Muscle of arm (tissue), 1 donor: ENCODE measurements at regions not wholly inside any gene's neighbourhood (a gene's known extent, or its start where the extent isn't known, plus 50 kb on each side); places are given as distances from the start of the nearest gene placed in this dataset.
"Not testable (repeated sequence)": the region's sequence is repeated elsewhere in the genome, so short reads cannot be mapped to it uniquely, and the experiment has no call there.

Experiments
- DNase-seq: peaks from one replicate; pipeline ENCODE4 v3.0.0-alpha.2; 2013

DNA sequence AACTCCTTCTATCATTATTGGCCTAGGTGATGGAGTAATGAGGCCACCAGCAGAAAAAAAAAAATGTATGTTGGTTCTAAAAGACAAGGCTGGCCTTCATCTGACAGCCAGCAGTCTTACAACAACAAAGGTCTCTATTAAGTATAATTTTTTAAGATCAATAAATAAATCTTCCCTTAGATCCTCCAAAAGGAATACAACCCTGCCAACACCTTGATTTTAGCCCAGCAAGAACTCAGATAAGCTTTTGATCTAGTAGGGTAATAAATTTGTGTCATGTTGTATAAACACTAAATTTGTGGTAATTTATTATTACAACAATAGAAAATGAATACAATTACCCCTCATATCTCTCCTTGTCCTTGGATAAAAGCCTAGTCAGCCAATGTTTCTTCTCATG lies 633.2 kb upstream of the FAM174A start:
- DNase-seq = no peak

DNA sequence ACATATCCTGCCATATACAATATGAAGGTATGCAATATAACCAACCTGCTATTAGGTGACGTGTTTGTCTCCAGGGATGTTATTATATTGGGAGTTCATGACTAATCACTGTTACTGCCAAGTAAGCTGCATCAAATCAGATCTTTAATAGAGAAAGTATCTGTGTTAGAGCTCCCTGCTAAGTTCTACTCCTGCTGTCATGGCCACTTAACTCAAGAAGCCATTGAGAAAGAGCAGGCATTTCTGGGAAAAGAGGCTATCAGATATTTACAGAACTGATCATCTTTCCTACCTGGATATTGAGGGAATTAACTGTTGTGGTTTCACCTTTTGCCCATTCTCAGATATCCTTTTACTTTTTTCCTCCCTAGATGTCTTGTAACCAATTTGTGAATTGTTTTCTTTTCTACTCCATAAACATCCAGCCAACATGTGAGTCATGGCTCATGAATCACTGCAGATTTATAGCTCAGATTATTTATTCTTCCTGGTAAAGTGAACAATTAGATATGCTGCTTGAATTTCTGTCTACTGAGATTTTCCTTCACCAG lies 634.8 kb upstream of the FAM174A start:
- no peak for DNase-seq

DNA sequence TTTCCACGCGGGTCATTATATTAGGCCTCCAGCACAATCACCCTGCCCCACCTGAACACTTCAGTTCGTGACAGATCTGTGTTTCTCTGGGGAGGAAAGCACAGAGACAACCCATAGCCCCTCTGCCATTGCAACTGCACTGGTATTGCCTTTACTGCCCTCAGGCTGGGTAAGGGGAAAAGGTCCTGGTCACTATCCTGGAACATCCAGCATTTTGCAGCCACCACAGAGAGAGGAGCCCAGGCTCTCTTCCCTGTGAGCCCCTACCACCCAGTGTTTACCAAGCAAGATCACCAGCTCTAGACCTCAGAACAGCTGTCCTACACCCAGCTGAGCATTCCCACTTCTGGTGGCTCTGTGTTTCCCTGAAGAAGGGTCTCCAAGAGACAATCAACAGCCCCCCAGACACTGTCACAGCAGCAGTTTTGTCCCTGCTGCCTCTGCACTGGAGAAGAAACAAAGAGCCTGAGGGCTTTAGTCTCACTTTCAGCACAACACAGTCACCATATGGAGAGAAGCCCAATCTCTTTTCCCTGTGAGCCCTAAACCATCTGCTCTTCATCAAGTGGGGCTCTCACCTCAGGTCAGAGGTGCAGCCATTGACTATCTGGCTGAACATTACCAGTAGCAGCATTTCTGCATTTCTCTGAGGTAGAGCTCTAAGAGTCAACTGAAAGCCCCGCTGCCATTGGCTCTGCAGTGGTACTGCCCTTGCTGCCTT lies 655.2 kb upstream of the FAM174A start:
- DNase-seq = no peak

DNA sequence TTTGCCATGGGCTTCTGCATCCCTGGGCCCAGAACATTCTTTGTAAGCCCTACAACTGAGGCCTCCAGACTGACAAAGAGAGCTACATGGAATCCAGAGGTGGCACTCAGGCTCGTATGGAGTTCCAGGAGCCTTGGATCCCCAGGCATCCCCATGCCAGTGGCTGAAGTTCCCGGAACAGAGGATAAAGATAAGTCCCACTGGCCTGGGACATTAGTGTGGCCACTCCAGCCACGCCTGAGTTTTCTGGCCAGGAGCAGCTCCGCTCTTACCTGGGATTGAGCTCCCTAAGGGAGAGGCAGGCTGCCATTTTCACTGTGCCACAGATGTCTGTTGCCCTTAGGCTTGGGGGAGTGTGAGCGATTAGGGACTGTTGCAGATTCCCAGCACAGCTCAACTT lies 656.3 kb upstream of the FAM174A start:
- DNase-seq = no peak

DNA sequence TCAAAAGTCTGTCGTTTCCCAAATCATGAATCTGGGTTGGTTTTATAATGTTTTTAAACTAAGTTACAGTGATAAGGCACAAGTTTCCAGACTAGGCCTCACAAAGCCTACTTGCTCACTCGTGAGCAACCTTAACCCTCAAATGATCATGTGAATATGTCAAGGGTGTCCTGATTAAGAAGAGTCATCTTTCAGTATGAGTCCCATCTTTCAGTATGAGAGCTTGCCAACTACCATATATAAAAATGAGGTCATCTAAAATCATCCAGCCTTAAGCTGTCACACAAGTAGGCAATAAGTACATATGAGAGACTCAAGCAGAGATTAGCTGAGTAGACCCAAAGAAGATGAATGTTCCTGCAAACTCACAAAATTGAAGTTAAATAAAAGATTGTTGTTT lies 668.4 kb upstream of the FAM174A start:
- no peak for DNase-seq

DNA sequence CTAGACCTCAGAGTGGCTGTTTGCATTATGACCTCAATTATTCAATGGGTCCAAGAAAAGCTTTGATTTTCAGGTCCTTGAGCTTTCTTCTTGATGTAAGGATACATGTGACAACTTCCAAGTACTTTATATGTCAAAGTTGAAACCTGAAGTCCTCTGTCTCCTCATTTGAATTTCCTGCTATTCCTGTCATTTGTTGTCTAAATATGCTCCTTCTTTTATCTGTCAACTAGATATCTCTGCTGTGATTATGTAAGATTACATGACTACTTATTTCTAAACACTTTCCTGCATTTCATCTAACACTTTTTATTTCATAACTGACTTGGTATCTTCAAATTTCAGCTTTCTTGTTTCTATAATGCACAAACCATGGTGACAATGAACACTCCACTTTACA lies 670.0 kb upstream of the FAM174A start:
- DNase-seq = no peak

DNA sequence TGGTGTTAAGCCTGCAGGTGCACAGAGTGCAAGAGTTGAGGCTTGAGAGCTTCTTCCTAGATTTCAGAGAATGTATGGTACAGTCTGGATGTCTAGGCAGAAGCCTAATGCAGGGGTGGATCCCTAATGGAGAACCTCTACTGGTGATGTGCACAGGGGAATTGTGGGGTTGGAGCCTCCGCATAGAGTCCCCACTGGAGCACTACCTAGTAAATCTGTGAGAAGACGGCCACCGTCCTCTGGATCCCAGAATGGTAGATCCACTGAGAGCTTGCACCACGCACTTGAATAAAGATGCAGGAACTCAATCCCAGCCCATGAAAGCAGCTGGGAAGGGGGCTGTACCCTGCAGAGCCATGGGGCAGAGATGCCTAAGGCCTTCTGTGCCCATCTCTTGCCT lies 699.4 kb upstream of the FAM174A start:
- no peak for DNase-seq

DNA sequence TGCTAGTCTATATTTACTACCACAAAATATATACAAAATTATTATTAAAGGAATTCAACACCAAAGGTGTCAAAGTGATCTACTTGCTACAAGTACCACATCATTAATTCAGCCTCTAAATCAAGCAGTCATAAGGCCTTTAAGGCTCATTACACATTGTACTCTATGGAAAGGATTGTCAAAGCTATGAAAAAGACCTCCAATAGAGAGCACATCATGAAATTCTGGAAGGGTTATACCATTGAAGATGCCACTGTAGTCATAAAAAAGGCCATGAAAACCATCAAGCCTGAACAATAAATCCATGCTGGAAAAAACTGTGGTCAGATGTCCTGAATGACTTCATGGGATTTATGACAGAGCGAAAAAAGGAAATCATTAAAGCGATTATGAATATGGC lies 708.0 kb upstream of the FAM174A start:
- no peak for DNase-seq

DNA sequence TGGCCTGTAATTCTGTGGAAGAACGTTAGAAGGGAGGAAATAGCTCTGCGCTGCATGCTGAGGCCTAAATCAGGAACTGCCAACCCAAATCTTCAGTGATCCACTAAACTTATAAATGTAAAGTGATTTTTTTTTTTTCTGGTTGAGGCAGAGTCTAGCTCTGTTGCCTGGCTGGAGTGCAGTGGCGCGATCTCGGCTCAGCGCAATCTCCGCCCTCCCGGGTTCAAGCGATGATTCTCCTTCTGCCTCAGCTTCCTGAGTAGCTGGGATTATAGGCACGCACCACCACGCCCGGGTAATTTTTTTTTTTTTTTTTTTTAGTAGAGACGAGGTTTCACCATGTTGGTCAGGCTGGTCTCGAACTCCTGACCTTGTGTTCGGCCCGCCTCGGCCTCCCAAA lies 717.4 kb upstream of the FAM174A start:
- DNase-seq = no peak

DNA sequence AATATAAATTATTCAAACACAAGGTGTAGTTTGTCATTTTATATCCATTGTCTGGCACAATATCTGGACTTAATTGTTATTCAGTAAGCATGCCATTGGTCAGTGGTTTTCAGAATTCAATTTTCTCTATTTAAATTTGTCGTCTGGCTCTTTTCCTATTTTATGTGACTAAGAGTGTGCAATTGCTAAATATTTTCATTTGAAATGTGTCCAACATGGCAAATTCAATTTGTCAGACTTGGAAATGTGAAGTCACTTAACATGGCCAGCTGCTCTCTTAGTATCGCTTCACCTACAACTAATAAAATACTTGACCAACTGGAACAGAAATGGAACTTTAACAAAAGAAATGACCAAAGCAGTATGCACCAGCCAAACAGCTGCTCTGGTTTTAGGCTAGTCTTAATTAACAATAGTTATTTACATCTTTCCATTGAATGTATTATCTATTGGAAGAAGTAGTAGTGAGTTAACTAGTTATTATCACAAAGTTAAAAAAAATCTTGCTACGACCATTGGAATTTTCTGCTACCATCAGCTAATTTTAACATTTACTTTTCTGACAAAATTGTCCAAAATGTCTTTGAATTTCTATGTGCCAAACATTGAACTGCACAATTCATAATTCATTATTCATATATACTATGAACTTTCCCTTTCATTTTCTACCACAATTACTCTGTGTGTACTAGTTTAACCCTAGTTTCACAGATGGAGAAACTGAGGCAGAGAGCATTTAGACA lies 720.7 kb upstream of the FAM174A start:
- no peak for DNase-seq

DNA sequence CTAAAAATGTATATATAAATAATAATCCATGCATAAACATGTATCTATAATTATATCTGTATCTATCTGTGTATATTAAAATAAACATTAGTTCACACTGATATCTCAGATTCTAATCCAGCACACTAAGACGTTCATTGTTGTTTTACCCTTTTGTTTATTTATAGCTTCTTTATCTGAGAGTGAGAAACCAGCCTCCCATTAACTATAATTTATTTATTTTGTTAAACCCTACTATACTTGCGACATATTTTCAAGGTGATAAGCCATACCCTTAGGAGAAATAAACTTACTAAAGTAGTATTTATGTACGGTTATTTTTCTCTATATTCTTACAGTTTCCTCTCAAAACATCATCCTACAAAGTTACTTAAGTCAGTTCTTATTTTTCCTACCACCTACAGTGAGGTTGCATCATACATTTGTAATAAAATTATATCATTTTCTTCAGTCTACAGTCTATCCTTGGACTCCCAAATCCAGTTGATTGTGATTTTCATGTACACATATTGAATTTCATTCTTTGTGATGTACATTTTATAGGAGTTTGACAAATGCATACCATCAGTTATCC lies 726.4 kb upstream of the FAM174A start:
- DNase-seq = no peak

DNA sequence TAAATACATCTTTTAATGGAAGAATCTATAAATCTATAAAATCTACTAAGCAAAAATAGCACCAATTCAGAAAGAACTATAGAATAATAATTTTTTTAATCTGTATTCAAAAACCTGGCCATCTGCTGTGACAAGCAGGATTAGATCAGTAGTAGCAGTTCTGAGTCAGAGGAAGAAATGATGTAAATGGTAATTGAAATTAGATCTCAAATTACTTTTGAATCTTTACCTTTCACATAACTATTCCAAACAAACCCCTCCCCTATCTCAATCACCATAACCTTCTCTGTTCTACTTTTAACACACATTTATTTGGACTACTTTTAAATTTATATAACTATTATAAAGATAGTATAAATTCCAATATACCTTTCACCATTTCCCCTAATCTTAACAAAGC lies 727.8 kb upstream of the FAM174A start:
- no peak for DNase-seq

DNA sequence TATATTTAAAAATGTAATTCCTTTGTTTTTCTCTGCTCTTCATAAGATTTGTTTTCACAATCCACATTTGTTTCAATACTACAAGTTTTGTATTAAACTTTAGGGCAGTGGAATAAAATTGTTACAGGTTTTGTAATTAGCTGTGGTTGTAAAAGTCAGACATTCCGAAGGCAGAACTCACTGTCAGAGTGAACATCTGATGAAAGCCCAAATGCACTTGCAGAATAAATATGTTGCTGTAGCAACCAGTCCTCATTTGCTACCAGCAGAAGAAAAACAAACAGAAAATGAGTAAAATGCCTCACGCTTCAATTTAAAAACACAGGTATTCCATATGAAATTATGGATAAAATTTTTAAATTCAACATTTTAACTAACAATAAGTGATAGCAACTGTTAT lies 740.1 kb upstream of the FAM174A start:
- DNase-seq = no peak

DNA sequence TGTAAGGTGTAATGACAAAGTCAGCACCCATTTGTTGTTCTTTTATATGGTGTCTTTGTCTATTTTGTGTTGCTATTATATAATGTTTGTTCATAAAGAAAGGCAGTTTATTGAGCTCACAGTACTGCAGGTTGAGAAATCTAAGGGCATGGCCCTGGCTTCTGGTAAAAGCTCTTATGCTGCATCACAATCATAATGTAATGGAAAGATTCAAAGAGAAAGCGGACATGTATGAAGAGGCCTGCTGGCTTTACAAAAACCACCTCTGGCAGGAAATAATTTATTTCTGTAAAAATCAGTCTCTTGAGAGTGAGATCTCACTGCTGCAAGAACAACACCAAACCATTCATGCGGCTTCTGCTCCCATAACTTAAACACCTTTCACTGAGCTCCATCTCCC lies 746.7 kb upstream of the FAM174A start:
- DNase-seq = no peak

DNA sequence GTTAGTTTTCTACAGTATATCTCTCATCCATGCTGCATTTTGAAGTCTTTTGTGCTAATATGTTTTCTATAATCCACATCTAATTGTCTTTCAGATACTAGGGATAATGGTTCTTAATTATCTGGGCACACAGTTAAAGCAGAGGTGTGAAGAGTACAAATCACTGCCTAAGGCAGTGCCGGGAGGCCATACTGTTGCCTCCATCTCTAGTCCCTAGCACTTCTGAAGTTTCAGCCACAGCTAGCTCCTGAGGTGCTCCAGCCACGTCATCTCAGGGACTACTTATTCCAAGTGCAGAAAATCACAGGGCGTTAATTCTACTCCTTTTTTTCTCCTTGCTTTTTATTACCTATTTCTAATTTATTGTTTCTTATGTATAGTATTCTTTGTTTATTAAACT lies 760.0 kb upstream of the FAM174A start:
- no peak for DNase-seq

DNA sequence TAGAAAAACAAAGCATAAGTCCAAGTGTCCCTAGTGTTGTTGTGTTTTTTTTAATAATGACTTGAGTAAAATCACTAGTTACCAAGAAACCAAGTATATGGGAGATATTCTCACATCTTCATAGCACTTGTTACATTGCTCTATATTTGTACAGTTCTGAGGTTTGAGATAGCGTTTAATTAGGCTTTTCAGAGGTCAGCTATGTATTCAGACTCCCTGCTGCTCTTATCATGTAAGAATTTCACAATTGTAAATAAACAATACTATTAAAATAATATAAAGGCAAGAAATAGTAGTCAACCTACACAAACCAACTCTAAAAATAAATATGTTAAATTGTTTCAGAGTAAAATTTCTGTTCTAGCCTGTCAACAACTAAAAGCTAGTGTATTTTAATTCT lies 761.9 kb upstream of the FAM174A start:
- no peak for DNase-seq

DNA sequence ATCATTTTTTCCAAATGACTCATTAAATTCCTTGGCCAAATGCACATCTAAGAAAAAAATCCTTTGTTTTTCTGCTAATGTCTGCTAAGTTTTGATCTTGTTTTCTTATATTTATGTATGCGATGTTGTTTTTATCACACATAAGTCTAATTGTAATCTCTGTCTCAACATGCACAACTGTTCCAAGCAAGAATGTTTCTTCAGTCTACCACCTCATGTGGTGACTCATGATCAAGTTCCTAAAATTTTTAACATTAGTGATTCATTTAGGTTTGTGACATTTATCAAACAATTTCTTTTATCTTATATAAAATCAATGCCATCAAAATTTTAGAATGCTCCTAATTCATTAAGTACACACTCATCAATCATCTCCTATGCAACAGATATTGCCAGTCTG lies 763.9 kb upstream of the FAM174A start:
- DNase-seq = no peak

DNA sequence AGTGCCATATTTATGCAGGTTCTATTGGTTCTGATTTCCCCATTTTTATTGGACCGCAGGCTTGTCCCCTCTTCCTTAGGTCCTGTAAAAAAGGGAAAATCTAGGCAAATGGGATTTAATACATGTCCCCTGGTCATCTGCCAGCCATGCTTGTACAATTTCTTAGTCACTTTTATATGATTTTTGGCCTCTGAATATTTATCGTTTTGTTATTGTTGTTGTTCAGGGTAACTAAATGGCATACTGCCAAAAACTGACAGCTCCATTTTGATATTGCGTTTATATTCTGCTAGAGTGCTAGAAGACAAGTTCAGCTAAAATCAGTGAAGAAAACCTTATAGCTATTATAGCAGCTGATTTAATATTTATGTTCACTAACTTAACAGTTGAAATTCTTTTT lies 770.2 kb upstream of the FAM174A start:
- DNase-seq = peak; percentile 23

DNA sequence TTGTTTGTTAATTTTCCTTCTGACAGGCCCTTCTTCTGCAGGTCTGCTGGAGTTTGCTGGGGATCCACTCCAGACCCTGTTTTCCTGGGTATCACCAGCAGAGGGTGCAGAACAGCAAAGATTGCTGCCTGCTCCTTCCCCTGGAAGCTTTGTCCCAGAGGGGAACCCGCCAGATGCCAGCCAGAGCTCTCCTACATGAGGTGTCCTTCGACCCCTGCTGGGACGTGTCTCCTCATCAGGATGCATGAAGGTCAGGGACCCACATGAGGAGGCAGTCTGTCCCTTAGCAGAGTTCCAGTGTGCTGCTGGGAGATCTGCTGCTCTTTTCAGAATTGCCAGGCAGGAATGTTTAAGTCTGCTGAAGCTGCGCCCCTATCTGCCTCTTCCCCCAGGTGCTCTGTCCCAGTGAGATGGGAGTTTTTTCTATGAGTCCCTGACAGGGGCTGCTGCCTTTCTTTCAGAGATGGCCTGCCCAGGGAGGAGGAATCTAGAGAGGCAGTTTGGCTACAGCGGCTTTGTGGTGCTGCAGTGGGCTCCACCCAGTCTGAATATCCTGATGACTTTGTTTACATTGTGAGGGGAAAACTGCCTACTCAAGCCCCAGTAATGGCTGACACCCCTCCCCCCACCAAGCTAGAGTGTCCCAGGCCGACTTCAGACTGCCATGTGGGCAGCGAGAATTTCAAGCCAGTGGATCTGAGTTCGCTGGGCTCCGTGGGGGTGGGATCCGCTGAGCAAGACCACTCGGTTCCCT lies 772.0 kb upstream of the FAM174A start:
- DNase-seq = no peak

DNA sequence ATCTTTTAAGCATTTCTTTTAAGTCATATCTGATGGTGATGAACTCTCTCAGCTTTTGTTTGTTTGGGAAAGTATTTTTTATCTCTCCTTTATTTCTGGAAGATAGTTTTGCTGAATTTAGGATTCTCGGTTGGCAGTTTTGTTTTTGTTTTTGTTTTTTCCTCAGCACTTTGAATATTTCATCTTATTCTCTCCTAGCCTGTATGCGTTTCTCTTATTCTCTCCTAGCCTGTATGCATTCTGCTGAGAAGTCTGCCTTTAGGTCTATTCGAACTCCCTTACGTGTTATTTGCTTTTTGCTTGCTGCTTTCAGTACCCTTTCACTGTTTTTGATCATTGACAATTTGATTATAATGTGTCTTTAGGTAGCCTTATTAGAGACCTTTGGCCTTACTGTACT lies 787.8 kb upstream of the FAM174A start:
- no peak for DNase-seq

DNA sequence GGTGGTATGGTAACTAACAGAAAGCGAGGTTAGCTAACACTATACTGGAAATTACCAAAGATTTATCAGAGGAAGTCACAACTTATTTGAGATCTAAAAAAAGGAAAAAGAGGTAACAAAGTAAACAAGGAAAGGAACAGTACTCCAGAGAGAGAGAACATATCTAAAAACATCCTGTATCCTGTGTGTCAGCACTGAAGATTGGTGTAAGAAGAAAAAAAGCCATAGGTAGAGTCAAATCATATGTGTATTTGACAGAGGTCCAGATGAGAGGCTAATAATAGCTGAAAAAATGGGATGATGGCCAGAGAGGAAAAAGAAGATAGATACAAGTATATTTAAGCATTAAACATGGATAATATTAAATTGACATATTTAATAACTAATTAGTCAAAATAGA lies 802.0 kb upstream of the FAM174A start:
- DNase-seq = not testable (repeated sequence)

DNA sequence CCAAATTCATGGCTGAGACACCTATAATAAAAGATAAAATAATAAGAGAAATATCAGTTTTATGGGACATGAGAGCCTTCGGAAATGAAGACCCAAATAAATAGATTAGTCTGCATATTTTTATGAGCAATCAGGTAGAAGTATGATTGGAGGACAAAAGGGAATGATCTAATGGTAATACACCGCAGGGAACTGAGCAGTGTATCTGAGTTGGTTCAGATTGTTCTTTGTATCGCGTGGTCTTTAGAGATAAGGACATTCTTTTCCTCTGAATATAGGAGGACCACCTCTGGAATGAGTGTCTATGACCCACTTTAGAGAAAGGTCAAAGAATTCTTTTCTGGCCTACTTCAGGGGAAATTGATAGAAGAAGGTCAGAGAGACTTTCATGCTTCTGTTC lies 801.8 kb upstream of the CHD1 start:
- DNase-seq = not testable (repeated sequence)
